UCSD-AML1 (cell line): ENCODE measurements at regions not wholly inside any gene's neighbourhood (a gene's known extent, or its start where the extent isn't known, plus 50 kb on each side); places are given as distances from the start of the nearest gene placed in this dataset.

Source experiments
- DNase-seq: peaks from one replicate; lab custom pipeline; 2025; ENCODE audit not compliant: unreplicated experiment; lab: John Stamatoyannopoulos, UW

- no peak for DNase-seq
Measured at GRCh38 chr10:36704124-36704523, 421.3 kb upstream of the ANKRD30A start.

GRCh38 chr10:36703179-36703578 is 422.2 kb upstream of the ANKRD30A start:
- no peak for DNase-seq

GRCh38 chr10:36700123-36700522 is 425.3 kb upstream of the ANKRD30A start:
- DNase-seq, result no peak

DNA sequence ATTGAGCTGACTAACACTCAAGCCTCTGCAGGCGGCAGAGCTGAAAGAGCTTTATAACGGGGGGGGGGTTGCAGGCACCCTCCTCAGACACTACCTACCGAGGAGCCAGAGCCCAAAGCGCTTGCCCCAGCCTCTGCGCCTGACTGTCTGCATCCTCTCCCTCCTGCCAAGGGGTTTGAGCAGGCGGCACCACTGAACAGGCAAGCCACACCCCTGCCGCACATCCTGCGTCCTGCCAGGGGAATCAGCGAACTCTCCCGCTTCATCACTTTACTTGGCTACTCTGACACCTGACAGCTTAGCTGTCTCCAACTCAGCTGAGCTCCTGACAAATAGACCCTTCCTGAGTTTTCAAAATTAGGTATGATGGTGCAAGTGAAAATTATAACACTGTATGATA is 432.6 kb upstream of the ANKRD30A start:
- DNase-seq, result no peak

GRCh38 chr10:36688717-36689116 is 436.7 kb upstream of the ANKRD30A start:
- DNase-seq, result no peak

GRCh38 chr10:36683421-36683820 is 442.0 kb upstream of the ANKRD30A start:
- DNase-seq, result no peak

DNA sequence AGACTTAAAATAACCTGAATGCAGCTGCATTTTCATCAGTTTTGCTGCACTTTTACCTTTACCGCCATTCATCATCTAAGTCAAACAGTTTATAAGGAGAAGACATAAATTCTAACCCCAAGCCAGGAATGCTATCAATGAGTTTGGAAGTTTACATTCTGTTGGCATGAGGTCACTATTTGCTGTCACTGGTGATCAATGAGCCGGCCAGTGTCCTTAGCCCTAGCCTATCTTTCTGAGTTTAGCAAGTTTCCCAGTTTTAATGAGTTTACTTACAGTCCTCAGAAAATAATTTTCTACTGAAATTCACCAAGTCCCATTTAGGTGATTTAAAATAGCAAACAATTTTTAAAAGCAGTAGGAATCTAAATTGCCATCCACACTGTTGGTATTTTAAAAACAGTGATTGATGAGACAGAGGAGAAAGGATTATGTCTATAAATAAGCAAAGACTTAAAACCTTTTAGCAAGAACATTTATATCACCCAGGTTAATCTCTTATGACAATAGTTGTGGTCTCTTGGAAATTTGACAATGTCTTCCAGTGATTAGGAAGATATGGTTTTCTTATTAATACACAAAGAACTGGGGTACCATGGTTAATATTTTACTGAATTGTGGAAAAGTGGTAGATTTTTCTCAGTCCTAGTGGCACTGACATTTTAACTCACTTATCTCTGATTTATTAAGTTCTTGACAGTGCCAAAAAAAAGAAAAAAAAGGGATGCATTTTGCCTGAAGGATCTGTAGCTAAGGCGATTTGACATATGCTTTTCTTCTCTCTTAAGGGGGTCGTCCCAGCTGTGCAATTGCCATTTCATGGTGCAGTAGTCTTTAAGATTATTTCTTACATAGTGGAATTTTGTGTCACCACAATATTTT is 443.4 kb upstream of the ANKRD30A start:
- no peak for DNase-seq

- DNase-seq, result no peak
Measured at GRCh38 chr10:36679554-36679953, 445.8 kb upstream of the ANKRD30A start.

DNA sequence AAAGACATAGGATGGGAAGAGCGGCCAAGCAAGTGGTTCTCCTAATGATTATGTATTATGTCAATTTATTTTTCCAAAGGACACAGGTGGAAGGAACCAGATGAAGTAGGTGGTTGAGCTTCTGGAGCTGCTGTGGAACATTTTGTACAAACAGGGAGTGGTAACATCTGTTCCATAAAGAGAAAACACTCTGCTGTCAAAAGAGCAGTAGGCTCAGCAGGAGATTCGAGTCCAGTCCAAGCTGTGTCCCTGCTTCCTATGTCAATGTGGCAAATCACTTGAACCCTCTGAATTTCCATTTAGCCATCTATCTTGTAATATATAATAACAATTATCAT is 448.0 kb upstream of the ANKRD30A start:
- DNase-seq, result no peak

GRCh38 chr10:36676756-36677430 is 448.5 kb upstream of the ANKRD30A start:
- DNase-seq, result no peak

- no peak for DNase-seq
Measured at GRCh38 chr10:36676321-36676720, 449.1 kb upstream of the ANKRD30A start.

DNA sequence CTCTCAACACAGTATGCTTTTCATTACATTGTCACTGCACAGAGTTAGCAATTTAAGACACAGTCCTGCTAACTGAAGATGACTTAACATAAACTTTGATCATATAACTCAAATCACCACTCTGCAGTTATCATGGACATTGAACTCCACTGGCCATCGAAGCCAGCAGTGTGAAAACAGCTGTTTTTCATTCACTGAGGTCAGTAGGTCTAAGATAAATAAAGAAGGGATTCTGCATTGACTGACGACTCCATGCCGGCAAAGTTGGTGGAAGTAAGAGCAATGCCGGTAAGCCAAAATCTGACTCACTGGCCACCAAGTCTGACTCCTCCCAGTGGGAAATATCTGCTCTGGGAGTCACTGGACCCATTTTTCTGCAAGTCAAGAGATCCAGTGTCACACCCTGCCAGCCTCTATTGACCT is 449.9 kb upstream of the ANKRD30A start:
- DNase-seq, result no peak

- DNase-seq, result no peak
Measured at GRCh38 chr10:36671607-36672006, 453.8 kb upstream of the ANKRD30A start.

DNA sequence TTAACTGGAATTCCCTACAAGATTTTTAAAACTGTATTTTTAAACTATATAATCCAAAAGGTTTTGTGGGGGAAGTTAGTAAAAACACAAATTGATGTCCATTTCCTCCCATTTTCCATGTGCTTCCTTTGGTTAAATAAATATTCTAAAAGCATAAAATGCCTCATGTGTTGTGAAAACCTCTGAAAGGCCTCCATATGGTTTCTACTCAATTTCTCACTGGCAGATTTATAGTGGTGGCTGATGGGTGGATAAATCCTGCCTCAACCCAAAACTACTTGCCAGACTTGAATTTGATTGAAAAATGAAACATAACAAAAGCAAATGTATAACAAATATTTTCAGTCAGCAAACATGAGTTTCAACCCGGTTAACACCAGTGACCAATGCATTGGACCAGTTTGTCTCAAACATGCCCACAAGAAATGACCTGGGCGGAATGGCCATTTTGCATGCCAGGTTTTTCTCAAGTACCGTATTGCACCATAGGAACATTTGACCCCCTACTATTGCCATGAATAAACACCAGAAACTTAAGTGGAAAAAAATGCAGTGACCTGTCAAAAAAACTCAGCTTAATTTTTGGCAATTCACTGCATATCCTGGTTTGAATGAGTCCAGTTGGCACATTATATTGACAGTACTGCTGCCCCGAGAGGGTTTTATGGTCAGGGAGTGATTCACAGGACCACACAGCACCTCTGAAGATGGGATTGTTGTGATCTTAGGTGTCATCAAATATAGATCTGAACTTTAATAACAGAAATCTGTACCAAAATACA is 454.6 kb upstream of the ANKRD30A start:
- no peak for DNase-seq

- DNase-seq, result no peak
Measured at GRCh38 chr10:36669615-36670352, 455.6 kb upstream of the ANKRD30A start.

DNA sequence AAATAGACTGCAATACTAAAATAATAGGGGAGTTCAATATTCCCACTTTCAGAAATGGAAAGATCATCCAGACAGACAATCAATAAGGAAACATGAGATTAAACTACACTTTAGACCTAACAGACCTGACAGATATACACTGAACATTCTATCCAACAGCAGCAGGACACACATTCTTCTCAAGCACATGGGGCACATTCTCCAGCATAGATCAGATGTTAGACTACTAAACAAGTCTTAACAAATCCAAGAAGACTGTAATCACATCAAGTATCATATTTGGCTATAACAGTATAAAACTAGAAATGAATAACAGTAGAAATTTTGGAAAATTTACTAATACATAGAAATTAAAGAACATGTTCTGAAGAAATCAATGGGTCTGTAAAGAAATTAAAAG is 458.9 kb upstream of the ANKRD30A start:
- DNase-seq, result no peak

DNA sequence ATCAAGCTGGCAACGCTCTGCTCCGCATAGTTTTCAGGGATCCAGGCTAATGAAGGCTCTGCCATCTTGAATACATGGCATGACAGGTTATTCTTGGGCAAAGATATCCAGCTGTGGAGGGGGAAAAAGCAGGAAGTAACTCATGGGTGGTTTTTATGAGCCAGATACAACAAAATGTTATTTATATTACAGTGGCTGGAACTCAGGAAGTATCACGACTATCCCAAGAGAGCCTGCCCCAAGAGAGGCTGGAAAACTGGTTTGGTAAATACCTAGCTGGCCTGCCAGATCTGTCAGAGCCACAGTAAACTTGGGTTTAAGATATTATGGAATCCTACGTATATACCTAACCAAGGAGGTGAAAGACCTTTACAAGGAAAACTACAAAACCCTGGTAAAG is 462.8 kb upstream of the ANKRD30A start:
- DNase-seq, result no peak

DNA sequence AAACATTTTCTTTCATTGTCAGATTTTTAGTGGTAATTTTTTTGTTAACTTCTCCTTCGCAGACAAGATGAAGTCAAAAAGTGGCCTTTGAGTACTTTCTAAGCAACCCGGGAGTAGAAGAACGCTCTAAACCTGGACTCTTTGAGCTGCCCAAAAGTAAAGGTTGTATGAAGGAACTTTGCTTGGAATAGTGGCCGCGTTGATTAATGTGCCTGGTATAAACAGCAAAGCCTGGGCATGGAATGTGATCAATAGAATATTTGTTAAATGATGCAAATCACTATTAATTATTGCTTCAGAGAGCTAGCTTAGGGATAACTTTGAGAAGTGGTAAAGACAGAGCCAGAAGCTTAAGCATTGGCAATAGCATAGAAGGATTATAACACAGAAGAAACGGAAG is 475.1 kb upstream of the ANKRD30A start:
- DNase-seq, result no peak

- no peak for DNase-seq
Measured at GRCh38 chr10:36647540-36647939, 477.9 kb upstream of the ANKRD30A start.

DNA sequence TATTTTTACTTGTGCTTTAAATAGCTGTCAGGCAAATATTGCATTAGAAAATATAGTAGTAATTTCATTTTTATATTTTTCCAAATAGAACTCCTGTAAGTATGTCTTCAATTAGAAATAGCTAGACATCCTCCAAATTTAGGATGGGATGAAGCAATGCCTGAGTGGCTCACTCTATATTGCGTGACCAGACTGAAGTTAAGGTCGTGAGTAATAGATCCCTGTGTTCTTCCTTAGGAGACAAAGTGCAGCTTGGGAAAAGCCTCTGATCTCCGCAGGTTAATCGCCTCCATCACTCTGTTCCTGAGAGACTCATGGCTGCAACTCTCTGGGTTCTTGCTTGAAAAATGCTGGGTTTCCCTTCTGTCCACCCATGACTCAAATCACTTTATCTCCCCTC is 484.8 kb upstream of the ANKRD30A start:
- DNase-seq, result no peak
